Nucleus accumbens (tissue), 56 donors: ENCODE measurements at regions not wholly inside any gene's neighbourhood (a gene's known extent, or its start where the extent isn't known, plus 50 kb on each side); places are given as distances from the start of the nearest gene placed in this dataset.
"Not testable (repeated sequence)": the region's sequence is repeated elsewhere in the genome, so short reads cannot be mapped to it uniquely, and the experiment has no call there.

Experiments
- DNase-seq, 56 donors: peaks; one replicate each; lab custom pipeline; 2025; lab: John Stamatoyannopoulos, UW

GRCh38 chr2:87651589-87651988 lies 96.3 kb upstream of the PLGLB2 start:
- DNase-seq, result not testable (repeated sequence)

GRCh38 chr2:87653373-87653772 lies 94.5 kb upstream of the PLGLB2 start:
- not testable (repeated sequence) for DNase-seq

GRCh38 chr2:87654136-87654814 lies 93.6 kb upstream of the PLGLB2 start:
- not testable (repeated sequence) for DNase-seq

GRCh38 chr2:87657915-87658314 lies 90.0 kb upstream of the PLGLB2 start:
- not testable (repeated sequence) for DNase-seq

- not testable (repeated sequence) for DNase-seq
Observed at GRCh38 chr2:87658357-87658756, 89.5 kb upstream of the PLGLB2 start.

- DNase-seq, result not testable (repeated sequence)
Observed at GRCh38 chr2:87658976-87659375, 88.9 kb upstream of the PLGLB2 start.

GRCh38 chr2:87660164-87660563 lies 87.7 kb upstream of the PLGLB2 start:
- DNase-seq, result not testable (repeated sequence)

GRCh38 chr2:87662316-87663290 lies 85.3 kb upstream of the PLGLB2 start:
- not testable (repeated sequence) for DNase-seq

GRCh38 chr2:87663347-87663746 lies 84.5 kb upstream of the PLGLB2 start:
- not testable (repeated sequence) for DNase-seq

- DNase-seq, result not testable (repeated sequence)
Observed at GRCh38 chr2:87667027-87667426, 80.9 kb upstream of the PLGLB2 start.

GRCh38 chr2:87668361-87668760 lies 79.5 kb upstream of the PLGLB2 start:
- DNase-seq, result not testable (repeated sequence)

- not testable (repeated sequence) for DNase-seq
Observed at GRCh38 chr2:87669633-87670231, 78.2 kb upstream of the PLGLB2 start.

GRCh38 chr2:87672404-87672803 lies 75.5 kb upstream of the PLGLB2 start:
- DNase-seq, result not testable (repeated sequence)

- DNase-seq, result not testable (repeated sequence)
Observed at GRCh38 chr2:87674729-87675128, 73.2 kb upstream of the PLGLB2 start.

GRCh38 chr2:87675487-87675886 lies 72.4 kb upstream of the PLGLB2 start:
- not testable (repeated sequence) for DNase-seq

- not testable (repeated sequence) for DNase-seq
Observed at GRCh38 chr2:87677421-87677923, 70.4 kb upstream of the PLGLB2 start.

GRCh38 chr2:87678742-87679173 lies 69.1 kb upstream of the PLGLB2 start:
- not testable (repeated sequence) for DNase-seq

- DNase-seq, result not testable (repeated sequence)
Observed at GRCh38 chr2:87679950-87680349, 67.9 kb upstream of the PLGLB2 start.

GRCh38 chr2:87680691-87681090 lies 67.2 kb upstream of the PLGLB2 start:
- not testable (repeated sequence) for DNase-seq

- not testable (repeated sequence) for DNase-seq
Observed at GRCh38 chr2:87683451-87683850, 64.4 kb upstream of the PLGLB2 start.

GRCh38 chr2:87683961-87684360 lies 63.9 kb upstream of the PLGLB2 start:
- DNase-seq, result not testable (repeated sequence)
